HG02610 (cell line): ENCODE measurements at regions not wholly inside any gene's neighbourhood (a gene's known extent, or its start where the extent isn't known, plus 50 kb on each side); places are given as distances from the start of the nearest gene placed in this dataset.

ENCODE experiments used
- ATAC-seq: cut with Tn5 transposase; IDR thresholded peaks from one replicate; pipeline ENCODE4 v1.9.1; 2021; ENCODE audit warnings: mild to moderate bottlenecking, moderate library complexity; ENCODE audit not compliant: unreplicated experiment

GRCh38 chr14:61940666-61941420 lies 178.6 kb downstream of the SNAPC1 start:
- ATAC-seq: no peak

DNA sequence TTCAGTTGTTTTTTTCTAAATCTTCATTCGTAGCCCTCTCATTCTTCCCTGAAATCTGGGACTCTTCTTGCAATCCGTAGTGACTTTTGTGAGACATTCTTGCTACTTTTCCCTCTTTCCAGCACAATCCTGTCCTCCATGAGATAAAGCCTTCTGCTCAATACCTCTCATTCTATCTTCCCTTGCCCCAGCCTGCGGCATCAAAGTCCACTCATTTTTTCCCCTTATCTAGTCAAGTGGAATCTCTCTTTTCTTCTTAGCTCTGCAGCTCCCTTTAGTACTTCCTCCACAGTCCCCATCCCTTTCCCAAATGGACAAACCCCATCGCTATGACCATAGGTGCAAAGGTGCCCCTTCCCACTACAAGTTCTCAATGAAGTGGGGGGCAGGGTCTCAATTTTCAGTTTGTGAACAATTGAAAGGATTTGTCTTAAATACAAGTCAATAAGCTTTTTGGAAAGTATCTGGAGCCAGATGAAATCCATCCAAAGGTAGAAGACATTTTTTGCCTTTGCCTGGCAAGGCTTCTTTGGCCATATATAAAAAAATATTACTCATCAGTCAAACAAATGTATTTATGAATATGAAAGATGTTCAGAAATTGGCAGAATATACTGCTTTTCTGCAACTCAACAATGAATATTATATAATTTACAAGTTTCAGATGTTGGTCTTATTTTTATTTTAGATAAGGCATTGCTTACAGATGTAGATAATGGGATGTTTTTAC lies 179.4 kb downstream of the SNAPC1 start:
- ATAC-seq: no peak

GRCh38 chr14:61948376-61948775 lies 186.2 kb downstream of the SNAPC1 start:
- no peak for ATAC-seq

- ATAC-seq: no peak
Measured at GRCh38 chr14:61950340-61950739, 188.1 kb downstream of the SNAPC1 start.

DNA sequence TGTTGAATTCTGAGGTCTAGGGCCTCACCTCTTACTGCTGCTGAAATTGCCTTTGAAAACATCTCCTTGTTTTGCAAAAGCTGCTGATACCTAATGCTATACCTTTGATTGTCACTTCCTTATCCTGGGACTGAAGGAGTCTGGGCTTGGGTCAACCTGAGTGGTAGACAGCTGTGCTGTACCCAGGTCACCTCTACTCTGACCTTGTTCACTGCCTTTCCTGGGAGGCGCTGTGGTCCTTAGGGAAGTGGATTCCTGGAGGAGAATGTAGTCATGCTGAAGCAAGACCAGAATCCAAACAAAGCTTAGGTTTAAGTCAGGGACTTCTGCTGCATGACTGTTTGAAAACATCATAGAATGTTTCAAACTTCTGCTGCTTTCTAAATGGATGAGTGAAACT lies 191.4 kb downstream of the SNAPC1 start:
- no peak for ATAC-seq

DNA sequence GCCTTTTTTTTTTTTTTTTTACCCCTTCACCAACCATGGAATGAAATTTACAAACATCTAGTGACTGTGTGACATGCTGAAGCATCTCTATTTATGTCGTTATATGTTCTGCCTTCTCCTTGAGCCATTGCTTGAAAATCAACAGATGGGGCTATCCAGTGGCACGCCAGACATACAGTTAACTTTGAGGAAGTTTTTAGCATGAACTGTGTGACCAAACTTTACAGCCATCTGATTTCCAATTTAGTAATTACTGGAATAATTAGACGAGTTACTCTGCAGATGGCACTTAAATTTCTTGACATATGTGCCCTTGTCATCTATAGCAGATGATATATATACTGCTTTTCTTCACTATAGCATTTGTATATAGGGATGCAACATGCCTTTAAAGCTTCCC lies 192.1 kb downstream of the SNAPC1 start:
- ATAC-seq: no peak

DNA sequence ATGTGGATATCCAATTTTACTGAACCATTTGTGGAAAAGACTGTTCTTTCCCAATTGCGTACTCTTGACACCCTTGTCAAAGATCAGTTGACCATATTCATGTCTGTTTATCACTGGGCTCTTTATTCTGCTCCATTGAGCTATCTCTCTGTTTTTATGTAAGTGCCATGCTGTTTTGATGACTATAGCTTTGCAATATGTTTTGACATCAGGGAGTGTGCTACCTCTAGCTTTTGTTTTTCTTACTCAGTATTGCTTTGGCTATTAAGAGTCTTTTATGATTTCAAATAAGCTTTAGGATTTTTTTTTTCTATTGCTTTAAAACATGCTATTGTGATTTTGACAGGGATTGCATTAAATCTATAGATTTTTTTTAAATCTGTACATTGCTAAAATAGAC lies 194.3 kb downstream of the SNAPC1 start:
- no peak for ATAC-seq

GRCh38 chr14:61959348-61959747 lies 197.1 kb downstream of the SNAPC1 start:
- no peak for ATAC-seq

GRCh38 chr14:61961369-61961768 lies 199.1 kb downstream of the SNAPC1 start:
- no peak for ATAC-seq

- ATAC-seq: no peak
Measured at GRCh38 chr14:61963926-61964325, 201.7 kb downstream of the SNAPC1 start.

DNA sequence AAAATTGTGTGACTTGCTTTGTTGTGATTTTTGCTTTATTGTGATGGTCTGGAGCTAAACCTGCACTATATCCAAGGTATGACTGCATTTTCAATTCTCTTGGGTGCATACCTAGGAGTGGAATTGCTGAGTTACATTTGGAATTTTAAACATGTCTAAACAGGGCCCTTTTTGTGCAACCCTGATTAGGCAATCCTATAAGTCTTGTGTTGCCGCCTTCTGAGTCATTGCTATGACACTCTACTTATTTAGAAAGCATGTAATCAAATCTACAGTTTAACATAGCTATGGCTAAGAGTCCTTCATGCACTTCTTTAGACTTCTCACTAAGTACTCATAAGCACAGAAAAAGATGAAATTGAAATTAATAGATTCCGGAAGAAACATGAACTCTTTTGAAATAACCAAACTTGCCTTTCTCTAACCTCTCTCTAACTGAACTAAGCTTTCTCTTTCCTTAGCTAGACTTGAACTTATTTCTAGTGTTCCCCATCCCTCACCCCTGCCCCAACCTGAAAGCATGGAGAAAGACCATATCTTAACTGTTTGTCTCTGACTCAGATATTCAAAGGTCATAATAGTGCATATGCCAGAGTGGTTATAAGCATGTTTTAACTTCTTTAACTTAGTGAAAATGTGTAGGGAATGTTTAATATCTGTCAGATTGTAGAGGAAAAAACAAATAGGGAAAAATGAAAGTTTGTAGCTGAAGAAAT lies 203.0 kb downstream of the SNAPC1 start:
- ATAC-seq: no peak

- no peak for ATAC-seq
Measured at GRCh38 chr14:61968207-61968606, 206.0 kb downstream of the SNAPC1 start.

GRCh38 chr14:61972711-61973110 lies 210.5 kb downstream of the SNAPC1 start:
- no peak for ATAC-seq

DNA sequence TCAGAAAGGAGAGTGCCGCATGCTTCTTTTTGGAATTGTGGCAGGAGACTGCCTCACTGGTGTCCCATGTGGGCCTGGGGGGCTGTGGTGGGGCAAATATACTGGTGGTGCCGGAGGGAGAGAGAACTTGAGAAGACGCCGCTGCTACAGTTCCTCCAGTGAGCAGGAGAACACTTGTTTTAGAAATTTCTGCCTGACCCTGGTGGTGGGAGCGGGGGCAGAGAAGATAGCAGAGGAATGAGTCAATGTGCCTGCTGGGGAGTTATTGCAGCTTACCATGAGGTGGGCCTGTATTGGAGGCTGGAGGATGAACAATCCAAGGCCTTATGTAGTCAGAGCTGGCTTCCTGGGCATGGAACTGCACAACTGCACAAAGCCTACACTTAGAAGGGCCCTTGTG lies 211.8 kb downstream of the SNAPC1 start:
- ATAC-seq: no peak

DNA sequence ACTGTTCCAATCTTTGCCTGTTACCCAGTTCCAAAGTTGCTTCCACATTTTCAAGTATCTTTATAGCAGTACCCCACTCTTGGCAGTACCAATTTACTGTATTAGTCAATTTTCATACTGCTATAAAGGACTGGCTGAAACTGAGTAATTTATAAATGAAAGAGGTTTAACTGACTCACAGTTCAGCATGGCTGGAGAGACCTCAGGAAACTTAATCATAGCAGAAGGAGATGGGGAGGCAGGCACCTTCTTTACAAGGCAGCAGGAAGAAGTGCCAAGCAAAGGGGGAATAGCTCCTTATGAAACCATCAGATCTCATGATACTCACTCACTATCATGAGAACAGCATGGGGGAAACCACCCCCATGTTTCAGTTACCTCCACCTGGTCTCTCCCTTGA lies 215.0 kb downstream of the SNAPC1 start:
- no peak for ATAC-seq

DNA sequence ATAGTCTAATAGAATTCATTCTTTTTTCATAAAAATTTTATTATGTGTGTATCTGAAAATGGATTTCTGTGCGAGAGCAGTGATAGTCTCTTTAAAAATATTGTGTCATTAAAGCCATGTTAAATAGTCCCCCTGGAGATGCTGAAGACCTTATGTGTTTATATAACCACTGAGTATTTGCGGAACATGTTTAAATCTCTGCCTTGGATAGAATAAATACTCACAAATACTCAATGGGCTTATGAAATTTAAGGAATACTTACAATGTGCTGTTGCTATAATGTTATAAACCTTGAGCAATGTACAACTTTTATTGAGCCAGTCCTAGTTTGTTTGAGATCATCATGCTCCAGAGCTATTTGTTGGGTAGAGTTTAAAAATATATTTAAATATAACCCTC lies 226.0 kb downstream of the SNAPC1 start:
- ATAC-seq: no peak

- ATAC-seq: no peak
Measured at GRCh38 chr14:61992139-61992538, 229.9 kb downstream of the SNAPC1 start.

DNA sequence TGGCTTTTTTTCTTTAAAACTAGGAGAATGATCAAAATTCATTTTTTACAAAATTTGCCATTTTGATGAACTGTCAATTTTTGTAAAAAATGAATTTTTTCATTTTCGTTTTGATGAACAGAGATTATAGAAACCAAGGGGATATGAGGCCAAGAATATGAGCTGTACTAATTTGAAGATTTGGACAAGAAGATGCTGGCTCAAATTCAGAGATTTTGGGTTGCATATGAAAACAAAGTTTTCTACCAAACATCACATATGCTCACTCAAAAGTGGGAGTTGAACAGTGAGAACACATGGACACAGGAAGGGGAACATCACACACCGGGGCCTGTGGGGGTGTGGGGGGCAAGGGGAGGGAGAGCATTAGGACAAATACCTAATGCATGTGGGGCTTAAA lies 230.7 kb downstream of the SNAPC1 start:
- no peak for ATAC-seq

DNA sequence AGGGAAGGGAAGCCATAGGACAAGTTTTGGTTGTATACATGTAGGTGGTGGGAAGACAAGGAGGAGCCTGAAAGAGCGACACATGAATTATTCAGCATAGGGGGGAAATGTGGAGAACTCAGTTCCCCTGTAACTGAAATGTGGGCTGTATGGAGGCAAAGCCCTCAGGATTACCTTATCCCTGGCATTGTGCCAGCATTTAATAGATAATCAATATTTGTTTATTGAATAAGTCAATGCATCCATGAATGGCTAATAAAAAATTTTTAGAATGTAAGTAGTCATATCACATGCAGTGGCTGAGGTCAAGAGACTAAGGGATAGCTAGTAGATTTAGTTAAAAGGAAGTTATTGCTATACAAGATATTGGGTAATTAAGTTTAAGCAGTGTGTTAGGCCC lies 232.4 kb downstream of the SNAPC1 start:
- no peak for ATAC-seq

- ATAC-seq: no peak
Measured at GRCh38 chr14:61996753-61997152, 234.5 kb downstream of the SNAPC1 start.

DNA sequence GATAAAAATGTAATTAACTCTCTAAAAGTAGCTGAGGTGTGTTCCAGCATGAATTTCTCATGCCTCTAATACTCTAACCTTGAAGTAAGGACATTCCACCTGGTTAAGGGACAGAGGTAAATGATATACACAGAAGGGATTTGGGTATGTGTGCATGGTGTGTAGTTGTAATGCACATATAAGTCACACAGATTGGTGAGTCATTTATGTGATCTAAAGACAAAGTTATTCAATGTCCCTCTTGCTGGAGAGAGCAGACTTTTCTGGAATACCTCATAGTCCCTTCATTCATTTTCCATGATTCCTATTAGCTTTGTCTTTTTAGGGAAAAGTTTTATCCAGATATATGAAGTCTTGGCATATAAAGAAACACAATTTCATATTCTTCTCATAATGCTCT lies 234.9 kb downstream of the SNAPC1 start:
- no peak for ATAC-seq

DNA sequence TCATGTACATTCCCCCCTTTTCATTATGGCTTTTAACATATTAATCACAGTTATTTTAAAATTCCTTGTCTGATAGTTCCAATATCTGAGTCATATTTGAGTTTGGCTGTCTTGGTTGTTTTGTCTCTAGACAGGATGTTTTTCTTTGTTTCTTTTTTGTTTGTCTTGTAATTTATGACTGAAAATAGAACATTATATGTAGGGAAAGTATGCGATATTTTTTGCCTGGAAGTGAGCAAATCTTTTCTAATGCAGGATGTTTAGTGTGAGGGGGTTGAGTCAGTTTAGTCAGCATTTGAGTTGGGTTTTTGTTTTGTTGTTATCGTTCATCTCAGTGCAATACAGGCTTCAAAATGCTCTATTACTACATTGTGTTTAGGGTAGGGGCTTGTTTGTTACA lies 239.7 kb downstream of the SNAPC1 start:
- no peak for ATAC-seq
